GM21717 (cell line): ENCODE measurements at regions not wholly inside any gene's neighbourhood (a gene's known extent, or its start where the extent isn't known, plus 50 kb on each side); places are given as distances from the start of the nearest gene placed in this dataset.

ENCODE experiments used
- ATAC-seq: cut with Tn5 transposase; IDR thresholded peaks from one replicate; pipeline ENCODE4 v1.9.1; 2021; ENCODE audit warnings: mild to moderate bottlenecking, moderate library complexity; ENCODE audit not compliant: unreplicated experiment

- ATAC-seq: no peak
Measured at GRCh38 chr16:85354686-85355514, 242.6 kb upstream of the CIBAR2 start.

GRCh38 chr16:85355515-85355837, 243.2 kb upstream of the CIBAR2 start:
- no peak for ATAC-seq

- ATAC-seq: no peak
Measured at GRCh38 chr16:85356157-85356556, 243.9 kb upstream of the CIBAR2 start.

- no peak for ATAC-seq
Measured at GRCh38 chr16:85357323-85357722, 245.1 kb upstream of the CIBAR2 start.

- ATAC-seq: no peak
Measured at GRCh38 chr16:85357924-85358505, 245.7 kb upstream of the CIBAR2 start.

GRCh38 chr16:85358704-85359146, 246.5 kb upstream of the CIBAR2 start:
- no peak for ATAC-seq

GRCh38 chr16:85359147-85359822, 247.0 kb upstream of the CIBAR2 start:
- ATAC-seq: no peak

- ATAC-seq: no peak
Measured at GRCh38 chr16:85360323-85361277, 248.3 kb upstream of the CIBAR2 start.

GRCh38 chr16:85361441-85362118, 249.3 kb upstream of the CIBAR2 start:
- ATAC-seq: no peak

GRCh38 chr16:85362443-85362842, 250.2 kb upstream of the CIBAR2 start:
- ATAC-seq: no peak

GRCh38 chr16:85363427-85363826, 249.7 kb upstream of the GSE1 start:
- ATAC-seq: no peak

GRCh38 chr16:85363881-85364280, 249.2 kb upstream of the GSE1 start:
- no peak for ATAC-seq

- no peak for ATAC-seq
Measured at GRCh38 chr16:85364323-85365040, 248.6 kb upstream of the GSE1 start.

- no peak for ATAC-seq
Measured at GRCh38 chr16:85365120-85365519, 248.0 kb upstream of the GSE1 start.

- ATAC-seq: no peak
Measured at GRCh38 chr16:85366031-85366763, 246.9 kb upstream of the GSE1 start.

- no peak for ATAC-seq
Measured at GRCh38 chr16:85367485-85367884, 245.6 kb upstream of the GSE1 start.

- no peak for ATAC-seq
Measured at GRCh38 chr16:85369060-85369459, 244.1 kb upstream of the GSE1 start.

- no peak for ATAC-seq
Measured at GRCh38 chr16:85369741-85370528, 243.2 kb upstream of the GSE1 start.
